ENCODE measurements at regions not wholly inside any gene's neighbourhood (a gene's known extent, or its start where the extent isn't known, plus 50 kb on each side); places are given as distances from the start of the nearest gene placed in this dataset.
"Not testable (repeated sequence)": the region's sequence is repeated elsewhere in the genome, so short reads cannot be mapped to it uniquely, and the experiment has no call there.

DNA sequence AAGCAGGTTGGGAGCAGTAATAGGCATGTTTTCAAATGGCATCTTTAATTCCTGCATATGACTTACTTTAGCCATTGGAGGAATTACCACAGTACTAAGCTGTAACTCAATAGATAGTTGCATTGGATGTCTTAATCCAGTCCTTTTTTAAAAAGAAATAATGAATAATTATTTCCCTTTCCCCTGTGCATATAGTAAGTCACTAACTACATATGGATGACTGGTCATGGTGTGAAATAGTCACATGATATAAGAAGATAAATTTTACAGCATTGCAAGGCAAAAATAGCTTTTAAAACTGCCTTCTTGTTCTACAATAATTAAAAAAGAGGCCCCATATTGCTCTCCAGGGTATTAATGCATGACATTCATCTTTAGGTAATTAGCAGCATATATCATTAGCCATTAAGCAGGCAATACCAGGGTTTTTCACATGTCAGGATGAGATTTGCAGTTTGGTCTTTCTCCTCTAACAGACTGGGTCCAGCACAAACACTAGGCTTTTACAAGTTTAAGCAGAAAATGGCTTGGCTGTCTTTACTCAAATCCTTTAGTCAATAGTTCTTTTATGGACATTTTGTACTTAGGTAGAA lies 606.4 kb upstream of the RORB start:
- no peak for DNase-seq

DNA sequence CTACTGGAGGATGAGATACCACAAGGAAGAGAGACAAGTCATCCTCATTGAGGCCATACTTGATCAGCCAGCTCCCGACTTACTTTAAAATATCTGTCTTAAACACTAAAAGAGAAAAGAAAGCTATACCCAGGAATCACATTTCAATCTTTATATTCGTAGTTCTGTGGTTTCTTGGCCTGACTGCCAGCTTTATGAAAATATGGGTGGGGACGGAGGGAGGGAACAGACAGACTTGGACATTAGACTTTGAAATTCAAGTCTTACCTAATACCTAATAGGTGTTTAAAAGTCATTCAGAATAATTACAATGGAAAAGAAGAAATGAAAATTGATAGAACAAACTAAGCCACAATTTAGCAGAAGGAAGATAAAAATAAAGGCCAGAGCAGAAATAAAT lies 604.8 kb upstream of the RORB start:
- DNase-seq, result no peak

DNA sequence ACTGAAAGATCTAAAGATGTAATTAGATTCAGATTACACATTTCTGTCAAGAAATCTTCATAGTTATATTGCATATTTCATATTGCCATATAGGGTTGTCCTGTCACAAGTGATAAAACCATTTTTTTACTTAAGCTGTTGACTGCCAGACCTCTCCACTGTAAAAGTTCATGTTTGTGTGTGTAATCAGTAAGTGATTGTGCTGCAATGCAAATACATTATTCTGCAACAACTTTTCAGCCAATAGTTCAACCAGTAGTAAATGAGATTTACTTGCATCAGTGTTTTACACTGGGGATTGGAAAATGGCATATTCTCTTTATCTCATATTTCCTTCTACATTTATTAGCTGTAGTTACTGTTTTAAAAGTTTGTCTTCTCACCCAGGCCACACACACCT lies 603.9 kb upstream of the RORB start:
- DNase-seq, result no peak

DNA sequence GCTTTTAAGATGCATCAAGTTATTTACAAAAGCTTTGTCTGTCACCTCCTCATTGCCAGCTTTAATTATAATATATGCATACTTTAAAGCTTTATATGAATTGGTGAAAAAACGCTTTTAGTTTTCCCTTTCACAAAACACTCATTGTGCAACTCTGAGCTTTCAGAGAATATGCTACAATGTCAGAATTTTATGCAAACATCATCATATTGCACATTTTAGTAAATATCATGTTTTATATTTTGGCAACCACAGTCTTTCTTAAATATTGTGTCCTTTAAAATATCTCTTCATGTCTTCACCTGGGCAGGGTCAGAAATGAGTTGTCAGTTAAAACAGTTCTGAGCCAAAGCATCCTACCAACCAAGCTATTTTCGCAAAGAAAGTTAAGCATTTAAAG lies 601.1 kb upstream of the RORB start:
- no peak for DNase-seq

DNA sequence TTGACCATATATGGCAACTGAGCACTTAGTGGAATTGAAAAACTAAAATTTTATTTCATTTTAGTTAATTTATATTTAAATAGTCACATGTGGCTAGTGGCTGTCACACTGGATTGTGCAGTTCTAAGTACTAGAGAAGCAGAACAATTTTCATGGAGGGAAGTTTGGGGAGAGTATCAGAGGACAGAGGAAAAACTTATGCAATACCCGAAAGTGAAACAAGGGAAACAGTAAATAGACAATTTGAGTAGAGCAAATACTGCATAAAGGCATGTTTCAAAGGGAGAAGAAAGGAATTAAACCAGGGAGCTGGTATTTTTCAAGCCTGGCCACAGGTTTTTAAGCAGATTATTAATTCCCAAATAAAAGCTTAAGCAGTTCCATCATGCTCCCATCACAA lies 590.5 kb upstream of the RORB start:
- no peak for DNase-seq

DNA sequence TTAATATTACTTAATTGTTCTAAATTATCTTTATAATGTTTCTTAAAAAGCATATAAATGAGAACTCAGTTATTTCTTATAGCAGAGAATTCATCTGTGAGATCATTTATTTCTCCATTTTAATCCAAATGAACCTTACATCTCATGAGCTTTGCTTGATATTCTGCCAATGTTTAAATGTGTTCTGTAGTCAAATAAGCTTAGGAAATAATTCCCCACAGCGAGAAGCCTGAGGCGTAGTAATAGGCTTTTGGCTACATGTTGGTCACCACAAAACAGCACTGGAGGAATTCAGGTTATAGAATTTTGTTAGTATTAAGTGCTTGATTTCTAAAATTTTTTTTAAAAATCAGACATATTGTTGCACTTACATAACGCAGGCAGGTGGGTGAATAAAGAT lies 585.3 kb upstream of the RORB start:
- DNase-seq, result no peak

DNA sequence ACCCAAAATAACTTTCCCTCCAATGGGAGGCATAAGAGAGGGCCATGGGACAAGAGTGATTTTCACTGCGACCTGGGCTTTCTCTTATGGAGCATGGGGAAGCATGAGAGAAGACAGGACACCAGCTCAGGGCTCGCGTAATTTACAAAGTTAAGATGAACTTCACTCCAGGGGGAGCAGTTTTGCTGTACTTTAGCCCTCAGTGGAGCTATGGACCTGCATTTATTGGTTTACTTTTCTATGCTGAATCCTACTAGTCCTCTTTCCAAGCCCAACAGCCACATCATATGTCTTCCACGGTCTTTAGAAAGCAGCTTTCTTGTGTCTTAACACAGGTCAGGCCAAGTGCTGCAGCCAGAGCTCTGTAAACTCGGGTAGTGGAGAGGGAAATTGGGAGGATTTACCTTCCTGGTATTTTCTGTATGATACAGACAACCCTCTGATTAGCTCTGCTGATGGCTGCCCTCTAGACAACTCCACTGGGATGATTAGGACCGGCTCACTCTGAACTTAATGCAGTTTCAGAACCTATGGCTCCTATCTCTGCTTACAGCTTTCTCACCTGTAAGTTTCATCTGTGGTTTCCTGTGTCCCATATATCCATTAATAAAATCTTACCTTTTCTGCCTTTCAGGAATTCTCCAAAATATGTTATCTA lies 581.0 kb upstream of the RORB start:
- no peak for DNase-seq

DNA sequence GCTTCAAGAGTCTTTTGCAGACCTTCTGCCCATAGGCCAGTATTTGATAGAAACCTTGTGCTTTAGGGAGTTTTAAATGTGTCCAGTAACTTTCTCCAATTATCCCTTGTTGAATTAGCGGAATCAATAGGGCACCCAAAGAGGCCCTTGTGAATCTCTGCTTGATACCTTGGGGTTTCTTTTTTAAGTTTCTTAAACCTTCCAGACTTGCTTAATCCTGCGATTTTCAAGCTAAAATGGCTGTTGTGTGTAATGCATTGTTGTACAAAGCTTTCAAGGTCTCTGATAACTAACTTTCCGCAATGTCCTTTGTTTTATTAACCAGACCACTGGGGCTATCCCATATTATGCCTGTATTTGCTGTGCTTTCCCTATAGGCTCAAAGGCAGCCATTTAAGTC lies 577.4 kb upstream of the RORB start:
- no peak for DNase-seq

DNA sequence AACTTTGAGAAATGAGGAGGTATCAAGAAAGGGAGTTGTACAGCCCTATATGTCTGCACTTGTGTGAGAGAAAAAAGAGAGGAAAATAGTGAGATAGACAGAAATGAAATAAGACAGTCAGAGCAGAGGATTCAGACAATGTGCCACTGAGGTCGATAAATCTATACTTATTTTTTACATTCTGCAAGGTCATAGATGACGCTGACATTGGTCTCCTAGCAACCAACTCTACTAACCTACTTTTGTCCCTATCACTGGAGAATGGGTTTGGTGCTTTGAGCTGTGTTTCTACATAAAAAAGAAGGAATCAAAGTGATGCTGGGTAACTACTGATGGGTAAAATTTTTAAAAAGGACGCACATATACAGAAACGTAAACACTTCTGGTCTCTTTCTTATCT lies 573.3 kb upstream of the RORB start:
- DNase-seq, result no peak

DNA sequence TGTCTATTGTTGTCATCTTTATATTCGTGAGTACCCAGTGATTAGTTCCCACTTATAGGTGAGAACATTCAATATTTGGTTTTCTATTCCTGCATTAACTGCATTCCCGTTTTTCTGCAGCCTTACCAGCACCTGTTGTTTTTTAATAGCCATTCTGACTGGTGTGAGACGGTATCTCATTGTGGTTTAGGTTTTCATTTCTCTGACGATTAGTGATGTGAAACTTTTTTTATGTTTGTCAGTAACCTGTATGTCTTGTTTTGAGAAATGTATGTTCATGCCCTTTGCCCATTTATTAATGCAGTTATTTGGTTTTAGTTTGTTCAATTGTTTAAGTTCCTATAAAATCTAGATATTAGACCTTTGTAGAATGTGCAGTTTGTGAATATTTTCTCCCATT lies 546.0 kb upstream of the RORB start:
- no peak for DNase-seq

DNA sequence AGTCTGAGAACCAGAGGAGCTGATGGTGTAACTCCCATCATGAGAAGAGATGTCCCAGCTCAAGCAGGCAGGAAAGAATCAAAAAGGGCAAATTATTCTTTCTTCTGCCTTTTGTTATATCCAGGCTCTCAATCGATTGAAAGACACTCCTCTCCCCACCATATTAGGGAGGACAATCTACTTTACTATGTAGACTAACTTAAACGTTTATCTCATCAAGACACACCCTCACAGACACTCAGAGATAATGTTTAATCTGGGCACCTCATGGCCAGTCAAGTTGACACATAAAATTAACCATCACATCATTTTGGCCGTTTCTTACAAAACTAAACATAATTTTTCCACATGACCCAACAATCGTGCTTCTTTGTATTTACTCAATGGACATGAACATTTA lies 534.3 kb upstream of the RORB start:
- no peak for DNase-seq

DNA sequence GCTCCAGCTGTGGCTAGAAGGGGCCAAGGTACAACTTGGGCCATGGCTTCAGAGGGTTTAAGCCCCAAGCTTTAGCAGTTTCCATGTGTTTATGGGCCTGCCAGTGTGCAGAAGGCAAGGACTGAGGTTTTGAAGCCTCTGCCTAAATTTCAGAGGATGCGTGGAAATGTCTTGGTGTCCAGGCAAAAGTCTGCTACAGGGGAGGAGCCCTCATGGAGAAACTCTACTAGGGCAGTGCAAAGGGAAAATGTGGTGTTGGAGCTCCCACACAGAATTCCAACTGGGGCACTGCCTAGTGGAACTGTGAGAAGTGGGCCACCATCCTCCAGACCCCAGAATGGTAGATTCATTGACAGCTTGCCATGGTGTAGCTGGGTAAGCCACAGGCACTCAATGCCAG lies 527.2 kb upstream of the RORB start:
- no peak for DNase-seq

DNA sequence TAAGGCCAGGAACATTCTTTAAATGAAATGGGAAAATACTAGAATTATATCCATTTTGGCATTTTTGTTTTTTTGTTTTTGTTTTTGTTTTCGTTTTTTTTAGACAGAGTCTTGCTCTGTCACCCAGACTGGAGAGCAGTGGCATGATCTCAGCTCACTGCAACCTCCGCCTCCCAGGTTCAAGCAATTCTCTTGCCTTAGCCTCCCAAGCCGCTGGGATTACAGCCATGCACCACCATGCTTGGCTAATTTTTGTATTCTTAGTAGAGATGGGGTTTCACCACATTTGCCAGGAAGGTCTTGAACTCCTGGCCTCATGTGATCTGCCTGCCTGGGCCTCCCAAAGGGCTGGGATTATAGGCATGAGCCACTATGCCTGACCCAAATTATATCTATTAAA lies 520.7 kb upstream of the RORB start:
- not testable (repeated sequence) for DNase-seq

DNA sequence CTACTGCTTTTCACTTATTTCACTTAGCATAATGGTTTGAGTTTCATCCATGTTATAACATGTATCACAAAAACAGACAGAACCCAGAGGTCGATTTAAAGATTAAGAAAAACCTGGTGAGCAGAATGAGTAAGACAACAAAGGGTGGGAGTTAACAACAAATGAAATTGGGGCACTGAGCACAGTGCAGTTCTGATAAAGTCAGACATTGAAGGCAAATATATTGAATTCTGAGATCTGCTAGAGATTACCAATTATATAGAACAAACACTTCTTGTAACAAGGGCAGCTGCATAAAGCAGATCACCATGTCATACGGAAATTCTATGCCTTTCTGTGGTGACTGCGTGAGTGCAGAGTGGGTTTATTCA lies 517.3 kb upstream of the RORB start:
- DNase-seq, result no peak

DNA sequence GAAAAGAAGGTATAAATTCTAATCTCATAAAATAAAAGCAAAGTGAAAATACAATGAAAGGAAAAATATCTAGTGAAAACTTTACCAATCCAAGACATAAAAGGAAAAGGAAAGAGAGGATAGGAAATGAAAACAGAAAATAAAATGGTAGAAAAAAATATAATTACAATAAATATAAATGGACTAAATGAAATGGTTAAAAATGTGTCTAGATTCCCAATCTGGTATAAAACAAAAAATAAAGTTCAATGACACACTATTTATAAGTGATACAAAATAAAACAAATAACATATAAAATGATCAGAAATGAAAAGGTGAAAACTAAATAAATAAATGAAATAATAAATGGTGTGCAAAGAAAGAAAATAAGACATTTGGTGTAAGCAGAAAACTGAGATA lies 516.4 kb upstream of the RORB start:
- no peak for DNase-seq

DNA sequence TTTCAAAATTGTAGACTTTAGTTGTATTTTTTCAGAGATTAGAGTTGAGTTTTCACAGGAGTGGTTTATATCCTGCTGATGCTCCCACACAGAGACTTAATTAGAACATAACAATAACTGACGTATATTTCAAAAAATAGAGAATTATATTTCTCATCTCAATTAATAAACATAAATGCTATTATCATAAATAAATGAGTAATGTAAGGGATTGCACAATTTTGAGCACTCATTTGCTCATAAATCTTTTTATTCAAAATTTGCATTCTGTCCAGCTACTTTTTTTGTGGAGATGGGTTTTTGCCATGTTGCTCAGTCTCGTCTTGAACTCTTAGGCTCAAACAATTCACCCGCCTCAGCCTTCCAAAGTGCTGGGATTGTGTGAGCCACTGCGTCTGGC lies 515.7 kb upstream of the RORB start:
- no peak for DNase-seq

DNA sequence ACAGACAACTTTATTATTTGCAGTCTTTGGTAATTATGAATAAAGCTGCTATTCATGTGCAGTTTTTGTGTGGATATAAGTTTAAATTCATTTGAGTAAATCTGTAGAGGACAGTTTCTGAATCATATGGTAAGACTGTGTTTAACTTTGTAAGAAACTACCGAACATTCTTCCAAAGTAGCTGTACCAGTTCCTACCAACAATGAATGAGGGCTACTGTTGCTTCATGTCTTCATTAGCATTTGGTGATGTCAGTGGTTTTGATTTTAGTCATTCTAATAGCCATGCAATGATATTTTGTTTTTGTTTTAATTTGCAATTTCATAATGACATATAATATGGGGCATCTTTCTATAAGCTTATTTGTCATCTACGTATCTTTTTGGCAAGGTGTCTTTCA lies 501.3 kb upstream of the RORB start:
- DNase-seq, result no peak

DNA sequence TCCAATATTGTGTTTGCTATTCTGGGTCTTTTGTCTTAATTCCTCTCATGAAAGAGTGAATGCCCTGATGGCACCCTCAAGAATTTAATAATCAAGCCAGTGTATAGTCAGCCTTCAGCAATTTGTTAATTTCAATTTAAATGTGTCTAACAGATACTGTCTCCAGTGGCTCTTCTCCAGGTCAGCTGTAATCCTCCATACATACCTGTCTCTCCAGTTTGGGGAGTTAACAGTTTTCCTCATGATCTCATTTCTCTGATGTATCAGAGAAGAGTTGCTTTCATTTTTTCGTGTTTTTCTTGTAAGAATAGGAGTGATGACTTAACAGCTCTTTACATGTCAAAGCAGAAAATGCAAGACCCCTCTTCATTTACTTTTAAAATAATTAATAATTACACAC lies 500.3 kb upstream of the RORB start:
- DNase-seq, result no peak

DNA sequence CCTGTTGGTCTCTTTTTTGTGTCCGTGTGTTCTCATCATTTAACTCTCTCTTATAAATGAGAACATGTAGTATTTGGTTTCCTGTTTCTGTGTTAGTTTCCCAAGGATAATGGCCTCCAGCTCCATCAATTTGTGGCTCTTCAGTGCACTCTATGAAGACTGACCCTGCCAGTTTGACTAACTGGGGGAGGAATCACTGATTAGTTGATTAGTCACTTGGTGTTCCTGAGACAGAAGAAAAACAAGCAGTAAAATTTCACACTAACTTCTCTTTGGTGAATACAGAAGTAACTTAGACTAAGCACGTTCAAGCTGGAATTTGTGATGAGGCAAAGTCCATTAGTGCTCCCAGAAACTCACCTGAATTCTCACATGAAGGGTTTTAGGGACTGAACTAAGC lies 495.8 kb upstream of the RORB start:
- DNase-seq, result no peak

DNA sequence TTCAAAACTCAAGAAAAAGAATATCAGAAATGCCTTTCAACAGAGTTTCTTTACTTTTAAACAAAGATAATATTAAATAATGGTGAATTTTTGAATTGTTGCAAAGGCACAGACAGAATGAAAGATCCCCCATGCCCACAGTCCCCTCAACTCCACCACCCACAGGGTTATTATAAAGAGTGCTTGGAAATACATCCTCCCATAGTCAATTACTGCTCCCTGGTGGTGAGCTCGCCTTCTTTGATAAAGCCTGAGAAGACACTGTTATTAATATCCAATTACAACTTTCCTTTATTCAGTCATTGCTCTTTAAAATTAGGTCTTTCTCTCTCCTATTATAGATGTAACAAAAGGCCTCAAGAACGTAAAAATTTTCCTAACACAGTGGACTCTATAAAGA lies 490.2 kb upstream of the RORB start:
- no peak for DNase-seq

DNA sequence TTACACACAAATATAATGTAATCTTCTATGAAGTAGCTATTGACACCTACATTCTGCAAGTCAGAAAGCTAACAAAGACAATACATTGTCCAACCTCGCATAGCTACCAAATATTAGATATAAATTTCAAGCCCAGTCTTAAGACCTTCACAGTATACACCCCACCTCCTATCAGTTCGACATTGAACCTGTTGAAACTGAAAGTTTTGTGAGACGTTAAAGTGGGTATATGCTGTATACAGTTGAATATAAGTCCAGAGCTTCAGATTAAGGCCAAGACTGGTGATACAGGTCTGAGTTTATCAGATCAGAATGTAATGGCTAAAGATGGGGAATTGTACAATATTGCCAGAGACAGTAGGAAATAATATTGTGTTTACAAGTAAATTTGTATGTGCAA lies 489.3 kb upstream of the RORB start:
- DNase-seq, result no peak

DNA sequence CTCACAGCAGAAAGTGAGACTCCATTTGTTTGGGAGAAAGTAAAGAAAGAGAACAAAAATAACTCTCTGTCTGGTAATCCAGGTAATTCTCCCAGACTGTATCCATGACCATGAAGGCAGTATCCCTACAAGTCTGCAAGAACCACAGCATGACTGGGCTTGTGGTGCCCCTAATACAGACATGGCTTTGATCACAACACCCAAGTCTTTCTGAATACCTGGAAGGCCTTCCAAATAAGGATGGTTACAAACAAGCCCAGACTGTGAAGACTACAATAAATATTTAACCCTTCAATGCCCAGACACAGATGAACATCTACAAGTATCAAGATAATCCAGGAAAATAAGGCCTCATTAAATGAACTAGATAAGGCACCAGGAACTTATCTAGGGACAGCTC lies 481.1 kb upstream of the RORB start:
- no peak for DNase-seq

DNA sequence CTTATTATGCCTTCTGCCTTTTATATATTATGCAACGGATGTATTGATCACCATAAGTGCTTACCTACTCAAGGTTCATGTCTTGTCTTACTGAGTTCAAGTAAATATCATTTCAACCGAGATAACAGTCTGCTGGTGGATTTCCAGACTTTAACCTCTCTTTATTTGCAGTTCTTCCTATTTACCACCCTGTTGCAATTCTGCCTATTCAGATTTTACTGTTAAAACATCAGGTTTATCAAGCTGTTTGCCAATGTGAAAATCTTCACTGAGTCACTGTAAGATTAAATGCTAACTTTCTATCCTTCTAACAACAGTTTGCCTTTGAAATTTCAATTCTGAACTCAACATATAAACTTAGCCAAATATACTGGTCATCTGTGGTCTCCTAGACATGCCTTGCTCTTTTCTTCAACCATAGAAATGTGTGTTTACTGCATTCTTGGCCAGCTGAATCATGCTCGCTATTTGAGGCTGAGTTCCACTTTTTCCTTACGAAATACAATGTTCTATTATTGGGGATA lies 471.7 kb upstream of the RORB start:
- no peak for DNase-seq

DNA sequence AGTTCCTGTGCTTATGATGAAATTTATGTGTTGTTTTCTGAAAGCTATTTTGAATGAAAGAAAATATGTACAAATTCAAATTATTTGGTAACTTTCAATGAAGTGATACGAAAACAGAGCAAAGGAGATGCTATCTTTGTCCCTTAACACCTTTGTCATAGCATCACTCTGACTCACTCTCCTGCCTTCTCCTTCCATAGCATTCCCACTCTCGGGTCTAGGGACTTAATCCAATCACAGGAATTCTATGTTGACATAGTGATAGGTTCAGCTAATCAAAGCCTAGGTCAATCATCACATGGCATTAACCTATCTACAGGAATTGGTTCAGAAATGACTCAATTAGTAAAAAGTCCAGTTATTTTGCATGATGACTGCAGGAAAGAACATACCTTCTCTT lies 464.7 kb upstream of the RORB start:
- DNase-seq, result no peak

DNA sequence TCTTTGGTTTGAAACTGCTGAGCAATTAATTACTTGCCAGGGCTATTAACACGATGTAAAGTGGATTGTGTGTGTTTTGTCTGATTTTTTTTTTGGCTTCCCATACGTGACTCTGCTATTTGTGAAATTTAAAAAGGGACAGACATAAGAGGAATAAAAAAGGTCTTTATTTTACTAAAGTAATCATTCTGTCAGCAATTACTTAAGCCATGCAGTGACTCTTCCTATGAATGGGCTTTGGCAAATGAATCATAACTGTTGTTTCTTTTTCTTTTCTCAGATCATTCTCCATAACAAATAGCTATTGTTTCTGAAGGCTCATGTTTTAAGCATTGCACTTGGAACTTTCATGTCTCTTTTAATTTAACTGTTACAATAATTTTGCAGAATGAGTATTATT lies 461.3 kb upstream of the RORB start:
- no peak for DNase-seq
